ES-I3 (cell line): ENCODE measurements at regions not wholly inside any gene's neighbourhood (a gene's known extent, or its start where the extent isn't known, plus 50 kb on each side); places are given as distances from the start of the nearest gene placed in this dataset.

Source experiments
- H3K36me3 ChIP-seq: 2 replicates; pipeline ENCODE4 v1.6.1; 2013; ENCODE audit warnings: mild to moderate bottlenecking, low read length, control low read depth, moderate library complexity; ENCODE audit not compliant: insufficient read depth
- H3K4me1 ChIP-seq: 2 replicates; pipeline ENCODE4 v1.6.1; 2013; ENCODE audit warnings: mild to moderate bottlenecking, control low read depth, low read length; ENCODE audit not compliant: insufficient read depth
- H3K9ac ChIP-seq: 2 replicates; pipeline ENCODE4 v1.6.1; 2013; ENCODE audit warnings: low read depth, mild to moderate bottlenecking, low read length, moderate library complexity
- H3K9me3 ChIP-seq: 2 replicates; pipeline ENCODE4 v1.6.1; 2013; ENCODE audit warnings: mild to moderate bottlenecking, low read length, moderate library complexity; ENCODE audit not compliant: control insufficient read depth, insufficient read depth

GRCh38 chr1:4460651-4461050 lies 193.8 kb upstream of the AJAP1 start:
- H3K9ac ChIP-seq = no peak overlapping the region
- H3K36me3 ChIP-seq = no peaks in the 10 kb centered on the region
- no peaks in the 10 kb centered on the region for H3K4me1 ChIP-seq
- peaks cover 3% of the 10 kb centered on the region for H3K9me3 ChIP-seq

GRCh38 chr1:4461726-4462290 lies 192.6 kb upstream of the AJAP1 start:
- Histone ChIP-seq H3K9ac (no peak overlapping the region), H3K4me1 (no peaks in the 10 kb centered on the region), H3K9me3 (peaks cover 3% of the 10 kb centered on the region), H3K36me3 (no peaks in the 10 kb centered on the region)

- Histone ChIP-seq H3K9ac (no peak overlapping the region), H3K4me1 (no peaks in the 10 kb centered on the region), H3K36me3 (no peaks in the 10 kb centered on the region), H3K9me3 (peaks cover 3% of the 10 kb centered on the region; the same call in 1 of the 2 replicates)
Measured at GRCh38 chr1:4462831-4463484, 191.5 kb upstream of the AJAP1 start.

- Histone ChIP-seq H3K9me3 (peaks cover 3% of the 10 kb centered on the region; the same call in 1 of the 2 replicates), H3K36me3 (no peaks in the 10 kb centered on the region), H3K9ac (no peak overlapping the region), H3K4me1 (no peaks in the 10 kb centered on the region)
Measured at GRCh38 chr1:4463631-4464030, 190.8 kb upstream of the AJAP1 start.

GRCh38 chr1:4464478-4464877 lies 189.9 kb upstream of the AJAP1 start:
- Histone ChIP-seq H3K36me3 (no peaks in the 10 kb centered on the region), H3K9ac (no peak overlapping the region), H3K9me3 (no peaks in the 10 kb centered on the region), H3K4me1 (no peaks in the 10 kb centered on the region)

GRCh38 chr1:4467241-4467640 lies 187.2 kb upstream of the AJAP1 start:
- Histone ChIP-seq H3K9me3 (no peaks in the 10 kb centered on the region), H3K36me3 (no peaks in the 10 kb centered on the region), H3K4me1 (no peaks in the 10 kb centered on the region), H3K9ac (no peak overlapping the region)

- Histone ChIP-seq H3K9ac (no peak overlapping the region), H3K9me3 (no peaks in the 10 kb centered on the region), H3K36me3 (no peaks in the 10 kb centered on the region), H3K4me1 (no peaks in the 10 kb centered on the region)
Measured at GRCh38 chr1:4468386-4468785, 186.0 kb upstream of the AJAP1 start.

GRCh38 chr1:4468804-4469514 lies 185.4 kb upstream of the AJAP1 start:
- Histone ChIP-seq H3K36me3 (no peaks in the 10 kb centered on the region), H3K9ac (no peak overlapping the region), H3K9me3 (no peaks in the 10 kb centered on the region), H3K4me1 (no peaks in the 10 kb centered on the region)

- no peak overlapping the region for H3K9ac ChIP-seq
- peaks cover 5% of the 10 kb centered on the region; the same call in 1 of the 2 replicates for H3K9me3 ChIP-seq
- no peaks in the 10 kb centered on the region for H3K36me3 ChIP-seq
- H3K4me1 ChIP-seq = no peaks in the 10 kb centered on the region
Measured at GRCh38 chr1:4476394-4476793, 178.0 kb upstream of the AJAP1 start.

- Histone ChIP-seq H3K36me3 (no peaks in the 10 kb centered on the region), H3K4me1 (no peaks in the 10 kb centered on the region), H3K9me3 (no peaks in the 10 kb centered on the region; the same call in 1 of the 2 replicates), H3K9ac (no peak overlapping the region)
Measured at GRCh38 chr1:4481451-4481850, 173.0 kb upstream of the AJAP1 start.

GRCh38 chr1:4482526-4482925 lies 171.9 kb upstream of the AJAP1 start:
- H3K9ac ChIP-seq = no peak overlapping the region
- no peaks in the 10 kb centered on the region for H3K36me3 ChIP-seq
- no peaks in the 10 kb centered on the region for H3K9me3 ChIP-seq
- no peaks in the 10 kb centered on the region for H3K4me1 ChIP-seq

GRCh38 chr1:4483021-4483625 lies 171.3 kb upstream of the AJAP1 start:
- H3K9me3 ChIP-seq = no peaks in the 10 kb centered on the region
- no peaks in the 10 kb centered on the region for H3K4me1 ChIP-seq
- H3K36me3 ChIP-seq = no peaks in the 10 kb centered on the region
- H3K9ac ChIP-seq = no peak overlapping the region

- H3K4me1 ChIP-seq = no peaks in the 10 kb centered on the region
- no peak overlapping the region for H3K9ac ChIP-seq
- H3K36me3 ChIP-seq = no peaks in the 10 kb centered on the region
- H3K9me3 ChIP-seq = no peaks in the 10 kb centered on the region
Measured at GRCh38 chr1:4485398-4485797, 169.0 kb upstream of the AJAP1 start.

GRCh38 chr1:4485878-4486277 lies 168.5 kb upstream of the AJAP1 start:
- Histone ChIP-seq H3K9ac (no peak overlapping the region), H3K9me3 (no peaks in the 10 kb centered on the region), H3K4me1 (no peaks in the 10 kb centered on the region), H3K36me3 (no peaks in the 10 kb centered on the region)
